ENCODE measurements at regions not wholly inside any gene's neighbourhood (a gene's known extent, or its start where the extent isn't known, plus 50 kb on each side); places are given as distances from the start of the nearest gene placed in this dataset.

- TF ChIP-seq CTCF (IDR thresholded peaks at IDR 0.05; ENCODE audit: poor library complexity) = no peak
- TF ChIP-seq EZH2 (IDR thresholded peaks at IDR 0.05; ENCODE audit: borderline replicate concordance) = no peak
- no peak for TF ChIP-seq EZH2phosphoT487 (IDR thresholded peaks at IDR 0.05; ENCODE audit: low read depth, severe bottlenecking, unreplicated experiment)
These were observed 214.2 kb upstream of the MON1B start for GRCh38 chr16:76976756-76977155.

Data from hepatocyte (in vitro differentiated cells).